C4-2B (cell line): ENCODE measurements at regions not wholly inside any gene's neighbourhood (a gene's known extent, or its start where the extent isn't known, plus 50 kb on each side); places are given as distances from the start of the nearest gene placed in this dataset.

ENCODE experiments used
- ZFX ChIP-seq: fragments of 450-650 bp; IDR thresholded peaks from 2 replicates; pipeline ENCODE4 v1.6.1; 2017
- TF ChIP-seq, protein P1 (sequence below): fragments of 450-650 bp; conservative IDR thresholded peaks from 2 replicates; pipeline ENCODE4 v1.5.1; 2017; ENCODE audit warnings: mild to moderate bottlenecking

DNA sequence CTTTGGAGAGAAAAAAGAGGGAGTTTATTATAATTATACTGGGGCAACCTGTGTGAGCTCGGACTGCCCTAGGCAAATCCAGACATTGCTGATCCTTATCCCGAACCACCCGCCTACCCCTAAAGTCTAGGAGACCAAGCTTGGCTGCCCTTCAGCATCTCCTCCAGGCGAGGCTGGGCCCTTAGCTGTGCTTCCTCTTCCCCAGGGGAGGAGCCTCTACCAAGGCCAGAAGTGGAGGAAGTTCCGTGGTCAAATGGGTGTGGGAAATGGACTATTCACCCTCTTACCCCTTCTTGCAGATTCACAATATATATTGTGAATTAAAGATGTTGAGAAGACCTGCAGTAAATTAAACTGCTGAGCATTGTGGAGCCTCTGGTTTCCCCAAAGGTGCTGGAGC lies 158.3 kb upstream of the HES1 start:
- TF ChIP-seq, protein P1, sequence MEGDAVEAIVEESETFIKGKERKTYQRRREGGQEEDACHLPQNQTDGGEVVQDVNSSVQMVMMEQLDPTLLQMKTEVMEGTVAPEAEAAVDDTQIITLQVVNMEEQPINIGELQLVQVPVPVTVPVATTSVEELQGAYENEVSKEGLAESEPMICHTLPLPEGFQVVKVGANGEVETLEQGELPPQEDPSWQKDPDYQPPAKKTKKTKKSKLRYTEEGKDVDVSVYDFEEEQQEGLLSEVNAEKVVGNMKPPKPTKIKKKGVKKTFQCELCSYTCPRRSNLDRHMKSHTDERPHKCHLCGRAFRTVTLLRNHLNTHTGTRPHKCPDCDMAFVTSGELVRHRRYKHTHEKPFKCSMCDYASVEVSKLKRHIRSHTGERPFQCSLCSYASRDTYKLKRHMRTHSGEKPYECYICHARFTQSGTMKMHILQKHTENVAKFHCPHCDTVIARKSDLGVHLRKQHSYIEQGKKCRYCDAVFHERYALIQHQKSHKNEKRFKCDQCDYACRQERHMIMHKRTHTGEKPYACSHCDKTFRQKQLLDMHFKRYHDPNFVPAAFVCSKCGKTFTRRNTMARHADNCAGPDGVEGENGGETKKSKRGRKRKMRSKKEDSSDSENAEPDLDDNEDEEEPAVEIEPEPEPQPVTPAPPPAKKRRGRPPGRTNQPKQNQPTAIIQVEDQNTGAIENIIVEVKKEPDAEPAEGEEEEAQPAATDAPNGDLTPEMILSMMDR: no peak
- TF ChIP-seq ZFX: no peak
